ENCODE measurements at regions not wholly inside any gene's neighbourhood (a gene's known extent, or its start where the extent isn't known, plus 50 kb on each side); places are given as distances from the start of the nearest gene placed in this dataset.

GRCh38 chr6:4243237-4243636 is 107.9 kb upstream of the ECI2 start:
- Histone ChIP-seq H3K4me3 (no peak overlapping the region), H3K4me1 (no peaks in the 10 kb centered on the region), H3K36me3 (no peaks in the 10 kb centered on the region), H3K9me3 (peaks cover 4 to 26% (median 17%) of the 10 kb centered on the region in 8 donors), H3K27ac (no peak overlapping the region), H3K27me3 (replicated peaks in 1 of 7) (no peaks in the 10 kb centered on the region)
- DNase-seq: no peak
- intact Hi-C loops (cut with DNase I; ENCODE audit: low total_unique reads): no loop called here
- TF ChIP-seq POLR2AphosphoS5 (IDR thresholded peaks at IDR 0.05): no peak
- no peak for TF ChIP-seq CTCF (IDR thresholded peaks at IDR 0.05 in 8 of 11, conservative IDR thresholded peaks at IDR 0.05 in 3 of 11)
- no peak for TF ChIP-seq POLR2A (IDR thresholded peaks at IDR 0.05)
- WGBS, 5 donors: 77 to 100% (median 93%) methylated on average over 3 of the region's 3 CpGs

- 77 to 92% (median 88%) methylated on average over 4 of the region's 4 CpGs for WGBS, 5 donors
- intact Hi-C loops (cut with DNase I; ENCODE audit: low total_unique reads): no loop called here
- no peaks in the 10 kb centered on the region for H3K4me1 ChIP-seq
- no peak overlapping the region for H3K4me3 ChIP-seq
- peaks cover 4 to 26% (median 17%) of the 10 kb centered on the region in 8 donors for H3K9me3 ChIP-seq
- no peaks in the 10 kb centered on the region for H3K27me3 ChIP-seq (replicated peaks in 1 of 7)
- H3K27ac ChIP-seq: no peak overlapping the region
- DNase-seq: no peak
- no peaks in the 10 kb centered on the region for H3K36me3 ChIP-seq
- no peak for TF ChIP-seq CTCF (IDR thresholded peaks at IDR 0.05 in 8 of 11, conservative IDR thresholded peaks at IDR 0.05 in 3 of 11)
- no peak for TF ChIP-seq POLR2AphosphoS5 (IDR thresholded peaks at IDR 0.05)
These were observed 107.2 kb upstream of the ECI2 start for GRCh38 chr6:4242601-4243000.

GRCh38 chr6:4240148-4240547 is 104.8 kb upstream of the ECI2 start:
- Histone ChIP-seq H3K36me3 (no peaks in the 10 kb centered on the region), H3K9me3 (peaks cover 4 to 22% (median 17%) of the 10 kb centered on the region in 8 donors), H3K27me3 (replicated peaks in 1 of 7) (no peaks in the 10 kb centered on the region), H3K4me3 (no peak overlapping the region), H3K4me1 (no peaks in the 10 kb centered on the region), H3K27ac (no peak overlapping the region)
- WGBS, 5 donors: 95 to 100% (median 100%) methylated on average over 2 of the region's 2 CpGs
- TF ChIP-seq CTCF (IDR thresholded peaks at IDR 0.05 in 8 of 11, conservative IDR thresholded peaks at IDR 0.05 in 3 of 11) (no peak), POLR2AphosphoS5 (IDR thresholded peaks at IDR 0.05) (no peak), POLR2A (IDR thresholded peaks at IDR 0.05) (no peak)
- intact Hi-C loops (cut with DNase I; ENCODE audit: low total_unique reads): no loop called here
- DNase-seq: no peak

- Histone ChIP-seq H3K4me3 (no peak overlapping the region), H3K27me3 (replicated peaks in 1 of 7) (peaks cover 0 to 6% (median 0%) of the 10 kb centered on the region in 7 donors), H3K36me3 (no peaks in the 10 kb centered on the region), H3K27ac (no peak overlapping the region), H3K9me3 (no peaks in the 10 kb centered on the region), H3K4me1 (no peaks in the 10 kb centered on the region)
- WGBS, 5 donors: 62 to 76% (median 69%) methylated on average over 5 to 9 of the region's 9 CpGs
- DNase-seq: no peak
- no peak for TF ChIP-seq POLR2AphosphoS5 (IDR thresholded peaks at IDR 0.05)
- no peak for TF ChIP-seq CTCF (IDR thresholded peaks at IDR 0.05 in 8 of 11, conservative IDR thresholded peaks at IDR 0.05 in 3 of 11)
- TF ChIP-seq POLR2A (IDR thresholded peaks at IDR 0.05): no peak
- intact Hi-C loops (cut with DNase I; ENCODE audit: low total_unique reads): no loop called here
These were observed 89.9 kb upstream of the ECI2 start for GRCh38 chr6:4225161-4225872.

All from spleen (tissue), 11 donors.